Limb (tissue), 2 donors: ENCODE measurements at regions not wholly inside any gene's neighbourhood (a gene's known extent, or its start where the extent isn't known, plus 50 kb on each side); places are given as distances from the start of the nearest gene placed in this dataset.

Experiments
- DNase-seq, 2 donors: peaks; one replicate each; pipeline ENCODE4 v3.0.0-alpha.2; 2016; ENCODE audit errors: extremely low spot score in 2 of 2

- DNase-seq = peak; percentile 24 to 86
Observed at GRCh38 chr3:127458696-127459604, 131.6 kb downstream of the TPRA1 start.

GRCh38 chr3:127457546-127458145, 132.9 kb downstream of the TPRA1 start:
- DNase-seq = no peak

DNA sequence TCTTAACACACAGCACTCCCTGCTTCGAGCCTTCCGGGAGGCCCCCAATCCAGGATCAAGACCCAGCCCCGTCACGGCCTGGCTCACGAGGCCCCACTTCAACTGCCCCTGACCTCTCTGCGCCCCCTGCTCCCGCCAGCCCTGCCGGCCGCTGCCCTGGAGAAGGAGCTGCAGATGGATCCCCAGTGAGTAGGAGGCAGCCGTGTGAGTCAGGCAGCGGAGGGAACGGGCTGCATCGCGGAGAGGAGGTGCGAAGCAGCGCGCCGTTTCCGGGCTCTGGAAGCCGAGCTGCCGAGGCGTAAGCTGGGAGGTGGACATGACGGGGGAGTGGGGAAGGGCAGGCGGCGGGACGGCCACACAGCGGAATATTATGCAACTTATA, 133.4 kb downstream of the TPRA1 start:
- no peak for DNase-seq

DNA sequence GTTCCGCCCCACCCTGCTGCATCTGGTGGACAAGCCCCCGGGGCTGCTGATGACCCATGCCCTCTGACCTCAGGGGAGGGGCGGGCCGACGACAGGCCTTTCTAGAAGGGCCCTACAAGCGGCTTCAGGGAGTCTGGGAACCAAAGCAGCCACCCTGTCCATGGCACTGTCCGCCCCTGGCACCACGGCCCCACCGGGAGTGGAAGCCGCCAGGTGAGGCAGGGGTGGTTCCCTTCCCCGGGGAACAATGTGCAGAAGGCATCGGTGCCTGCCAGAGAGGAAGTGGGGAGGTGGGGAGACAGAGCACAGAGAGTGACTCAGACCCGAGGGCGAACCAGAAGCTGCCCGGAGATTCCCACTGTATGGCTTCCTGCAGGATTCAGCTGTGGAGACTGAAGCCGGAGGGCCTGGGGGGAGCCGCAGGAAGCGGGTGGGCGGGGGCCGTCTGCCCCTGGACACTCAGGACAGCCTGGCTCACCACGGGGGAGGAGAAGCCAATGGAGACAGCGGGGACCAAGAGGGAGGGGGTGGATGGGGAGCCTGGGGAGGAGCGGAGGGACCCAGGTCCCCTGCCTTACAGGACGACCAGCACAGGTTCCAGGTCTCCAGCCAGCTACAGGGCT, 134.0 kb downstream of the TPRA1 start:
- no peak for DNase-seq

DNA sequence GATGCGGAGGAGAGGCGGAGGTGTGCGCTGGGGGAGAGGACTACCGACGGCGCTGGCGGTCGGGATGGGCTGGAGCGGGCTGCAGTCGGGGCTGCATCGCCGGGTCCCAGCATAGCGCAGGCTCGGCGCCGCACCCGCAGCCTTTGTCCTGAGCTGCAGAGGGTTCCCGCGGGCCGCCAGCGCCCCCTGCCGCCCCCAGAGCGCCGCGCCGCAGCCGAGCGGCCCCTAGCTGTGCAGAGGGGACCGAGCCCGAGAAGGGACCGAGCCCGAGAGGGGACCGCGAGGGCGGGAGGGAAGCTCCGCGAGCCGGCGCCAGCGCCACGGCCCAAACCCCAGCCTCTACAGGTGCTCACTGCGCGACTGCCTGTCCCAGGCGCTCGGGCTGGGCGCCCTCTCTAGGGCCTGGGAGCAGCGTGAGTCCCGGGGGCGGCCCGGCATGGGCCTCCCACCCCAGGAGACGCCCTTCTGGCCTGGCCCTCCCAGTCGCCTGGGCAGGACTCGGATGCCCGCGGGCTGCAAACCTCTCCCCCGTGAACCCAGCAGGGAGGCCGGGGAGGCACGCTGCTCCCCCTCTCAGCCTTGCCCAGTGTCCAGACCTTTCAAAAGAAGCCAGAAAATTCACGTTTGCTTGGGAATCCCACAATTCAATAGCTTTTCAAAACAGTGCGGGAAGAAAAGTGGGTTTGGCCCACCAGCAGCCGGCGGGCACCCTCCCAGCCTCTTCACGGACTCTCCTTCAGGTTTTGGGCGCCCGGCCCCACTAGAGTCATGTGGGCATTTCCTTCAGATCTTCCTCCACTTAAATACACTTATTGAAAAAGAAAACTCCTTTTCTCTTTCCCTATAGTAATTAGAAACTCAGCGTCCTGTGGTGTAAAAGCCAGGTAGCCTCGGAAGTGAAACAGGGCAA, 134.7 kb downstream of the TPRA1 start:
- DNase-seq = peak; percentile 65 to 90

DNA sequence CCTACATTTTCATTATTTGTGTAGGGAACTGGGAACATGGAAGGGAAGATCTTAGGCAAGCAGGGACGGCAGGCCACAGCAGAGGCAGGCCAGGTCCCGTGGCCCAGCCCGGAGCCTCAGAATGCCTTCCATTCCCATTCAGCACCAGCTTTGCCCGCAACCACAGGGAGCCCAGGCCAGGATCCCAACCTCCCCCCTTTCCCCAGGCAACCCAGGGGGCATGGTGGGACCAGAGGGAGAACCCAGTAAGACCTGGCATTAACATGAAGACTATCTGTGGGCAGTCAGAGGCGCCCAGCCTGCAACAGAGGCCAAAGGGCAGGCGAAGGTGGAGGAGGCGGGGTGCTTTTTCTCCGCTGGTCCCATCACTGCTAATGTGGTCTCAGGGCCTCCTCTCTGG, 135.6 kb downstream of the TPRA1 start:
- no peak for DNase-seq

- no peak for DNase-seq
Observed at GRCh38 chr3:127454051-127454450, 136.5 kb downstream of the TPRA1 start.

DNA sequence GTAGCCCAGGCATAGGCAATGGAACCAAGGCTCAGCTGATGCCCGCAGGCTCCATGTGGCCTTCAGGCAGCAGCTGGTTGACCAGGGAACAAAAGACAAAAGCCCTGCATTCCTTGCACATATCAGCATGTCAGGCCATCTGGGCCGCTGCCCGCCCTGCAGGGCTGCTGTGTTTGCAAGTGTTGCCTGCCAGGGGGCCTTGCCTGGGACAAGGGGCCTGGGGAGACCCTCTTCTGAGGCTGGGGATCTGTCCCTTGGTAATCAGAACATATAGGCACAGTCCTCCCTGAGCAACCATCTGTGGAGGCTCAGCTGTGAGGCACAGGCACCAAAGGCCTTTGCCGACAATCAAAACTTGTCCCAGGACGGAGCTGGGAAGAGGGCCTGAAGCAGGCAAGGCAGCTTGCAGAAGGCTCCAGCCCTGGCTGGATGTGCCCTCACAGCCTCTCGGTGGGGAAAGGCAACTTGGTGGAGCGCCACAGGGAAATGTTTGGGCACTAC, 138.2 kb downstream of the TPRA1 start:
- no peak for DNase-seq

DNA sequence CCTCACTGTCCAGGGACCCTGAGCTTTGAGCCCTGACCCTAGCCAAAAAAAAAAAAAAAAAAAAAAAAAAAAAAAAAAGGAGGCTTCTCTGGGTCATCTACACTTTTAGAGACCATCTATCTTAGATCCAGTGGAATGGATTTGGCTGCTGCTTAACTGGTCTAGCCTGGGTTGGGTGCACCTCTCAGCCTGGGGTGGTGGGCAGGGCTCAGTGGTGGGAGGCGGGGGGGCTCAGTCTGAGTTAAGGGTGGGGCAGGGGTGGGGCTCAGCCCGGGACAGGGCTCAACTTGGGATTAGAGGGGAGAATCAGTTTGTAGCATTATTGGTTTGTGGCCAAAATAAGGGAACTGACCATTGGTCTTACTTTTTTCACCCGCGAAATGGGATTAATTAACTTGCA, 139.2 kb downstream of the TPRA1 start:
- DNase-seq = no peak

GRCh38 chr3:127450331-127450730, 140.2 kb downstream of the TPRA1 start:
- DNase-seq = no peak

- DNase-seq = no peak
Observed at GRCh38 chr3:127449486-127450212, 140.9 kb downstream of the TPRA1 start.

GRCh38 chr3:127448671-127449070, 141.9 kb downstream of the TPRA1 start:
- no peak for DNase-seq

DNA sequence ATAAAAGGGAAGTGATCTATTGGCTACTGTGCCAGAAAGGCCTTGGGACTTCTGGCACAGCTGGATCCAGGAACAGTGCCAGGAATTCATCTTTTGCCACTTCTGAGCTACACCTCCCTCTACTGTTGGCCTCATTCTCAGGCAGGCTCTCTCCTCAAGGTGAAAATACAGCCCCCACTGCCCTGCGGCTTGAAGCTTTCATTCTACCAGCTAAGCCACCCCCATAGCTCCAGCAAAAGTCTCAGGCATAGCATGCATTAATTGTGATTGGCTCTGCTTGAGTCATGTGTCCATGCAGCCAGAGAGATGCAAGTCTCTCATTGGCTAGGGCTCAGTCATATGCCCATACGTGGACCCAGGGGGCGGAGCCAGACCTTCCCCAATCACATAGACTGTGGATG, 142.4 kb downstream of the TPRA1 start:
- DNase-seq = no peak

GRCh38 chr3:127446756-127447155, 143.8 kb downstream of the TPRA1 start:
- no peak for DNase-seq

DNA sequence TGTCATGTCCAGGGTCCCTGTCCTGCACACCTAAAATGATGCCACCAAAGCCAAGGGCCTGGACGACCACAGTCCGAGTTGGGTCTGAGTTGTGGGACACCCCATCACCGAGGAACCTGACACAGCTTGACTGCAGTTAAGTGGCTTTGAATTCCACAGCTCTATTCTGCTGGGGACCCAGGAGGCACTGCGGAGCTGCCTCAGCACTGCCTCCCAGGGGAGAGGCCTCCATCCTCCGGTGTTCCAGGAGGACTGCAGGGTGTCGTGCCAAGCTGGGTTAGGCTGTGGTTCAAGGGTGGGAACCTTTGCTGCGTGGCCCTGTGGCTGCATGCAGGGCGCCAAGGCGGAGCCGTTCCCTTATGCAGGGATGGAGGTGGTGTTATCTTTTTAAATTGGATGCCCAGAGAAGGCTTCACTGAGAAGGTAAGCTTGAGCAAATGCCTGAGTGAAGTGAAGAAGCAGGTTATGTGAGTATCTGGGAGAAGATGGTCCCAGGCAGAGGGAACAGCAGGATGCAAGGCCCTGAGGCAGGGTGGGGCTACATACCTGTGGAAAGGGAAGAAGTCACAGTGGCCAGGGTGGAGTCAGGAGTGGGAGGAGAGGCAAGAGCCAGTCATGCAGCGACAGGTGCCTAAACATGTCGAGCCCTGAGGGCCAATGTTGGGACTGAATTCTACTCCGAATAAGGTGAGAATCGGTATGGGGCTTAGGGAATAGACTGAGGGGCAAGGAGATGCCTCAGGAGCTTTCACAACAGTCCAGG, 144.8 kb downstream of the TPRA1 start:
- DNase-seq = no peak

GRCh38 chr3:127444761-127445160, 145.8 kb downstream of the TPRA1 start:
- no peak for DNase-seq

- no peak for DNase-seq
Observed at GRCh38 chr3:127443581-127444375, 146.8 kb downstream of the TPRA1 start.

- DNase-seq = no peak
Observed at GRCh38 chr3:127442506-127442905, 148.0 kb downstream of the TPRA1 start.

DNA sequence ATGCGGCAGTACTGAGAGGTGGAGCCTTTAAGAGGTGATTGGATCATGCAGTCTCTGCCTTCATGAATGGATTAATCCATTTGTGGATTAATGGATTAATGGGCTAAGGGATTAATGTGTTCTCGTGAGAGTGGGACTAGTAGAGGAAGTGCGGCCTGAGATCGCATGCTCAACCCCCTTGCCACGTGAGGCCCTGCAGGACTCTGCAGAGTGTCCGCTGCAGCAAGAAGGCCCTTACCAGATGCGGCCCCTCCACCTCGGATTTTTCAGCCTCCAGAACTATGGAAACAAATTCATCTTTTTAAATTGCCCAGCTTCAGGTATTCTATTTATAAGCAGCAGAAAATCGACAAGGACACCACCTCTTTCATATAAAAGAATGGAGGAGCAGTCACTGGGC, 148.8 kb downstream of the TPRA1 start:
- DNase-seq = no peak
